ENCODE measurements at regions not wholly inside any gene's neighbourhood (a gene's known extent, or its start where the extent isn't known, plus 50 kb on each side); places are given as distances from the start of the nearest gene placed in this dataset.

GRCh38 chr14:55845963-55846825 is 266.2 kb downstream of the KTN1 start:
- H3K4me3 Mint-ChIP-seq, result no peak overlapping the region
- no peak overlapping the region for H3K27ac ChIP-seq (ENCODE audit: low read depth, low read length)
- H3K36me3 Mint-ChIP-seq, result no peaks in the 10 kb centered on the region
- no peaks in the 10 kb centered on the region for H3K36me3 ChIP-seq (ENCODE audit: control insufficient read depth in 2 of 3, insufficient read depth in 3 of 3, low read length in 3 of 3)
- H3K27me3 Mint-ChIP-seq, result peaks cover 0 to 12% (median 0%) of the 10 kb centered on the region in 5 donors
- H3K9me3 Mint-ChIP-seq, result no peaks in the 10 kb centered on the region
- ChIA-PET POLR2A (no interaction called here), CTCF (no interaction called here)
- H3K4me3 ChIP-seq (ENCODE audit: low read length), result no peak overlapping the region
- H3K4me1 ChIP-seq (ENCODE audit: control insufficient read depth in 2 of 2, insufficient read depth in 2 of 2, low read length in 2 of 2), result no peaks in the 10 kb centered on the region
- H3K27ac Mint-ChIP-seq, result no peak overlapping the region
- intact Hi-C loops (cut with micrococcal nuclease), result loop anchor here in 1 of 2 donors (10.0 kb wide), 1 partner anchor 629 kb away; no protein-coding TSS in a partner anchor
- H3K27me3 ChIP-seq (ENCODE audit: control insufficient read depth in 2 of 2, insufficient read depth in 2 of 2, low read length in 2 of 2), result no peaks in the 10 kb centered on the region
- H3K9me3 ChIP-seq (ENCODE audit: control insufficient read depth in 2 of 3, low read length in 3 of 3), result no peaks in the 10 kb centered on the region
- DNase-seq, result no peak
- no peak for ATAC-seq
- H3K4me1 Mint-ChIP-seq, result no peaks in the 10 kb centered on the region

GRCh38 chr14:55846826-55847446 is 266.9 kb downstream of the KTN1 start:
- Histone ChIP-seq H3K36me3 (ENCODE audit: control insufficient read depth in 2 of 3, insufficient read depth in 3 of 3, low read length in 3 of 3) (no peaks in the 10 kb centered on the region), H3K27me3 (ENCODE audit: control insufficient read depth in 2 of 2, insufficient read depth in 2 of 2, low read length in 2 of 2) (no peaks in the 10 kb centered on the region), H3K4me3 (ENCODE audit: low read length) (no peak overlapping the region), H3K4me1 (ENCODE audit: control insufficient read depth in 2 of 2, insufficient read depth in 2 of 2, low read length in 2 of 2) (no peaks in the 10 kb centered on the region), H3K9me3 (ENCODE audit: control insufficient read depth in 2 of 3, low read length in 3 of 3) (no peaks in the 10 kb centered on the region), H3K27ac (ENCODE audit: low read depth, low read length) (no peak overlapping the region)
- Mint-ChIP-seq H3K27ac (no peak overlapping the region), H3K27me3 (peaks cover 0 to 12% (median 0%) of the 10 kb centered on the region in 5 donors), H3K36me3 (no peaks in the 10 kb centered on the region), H3K4me3 (no peak overlapping the region), H3K4me1 (no peaks in the 10 kb centered on the region), H3K9me3 (no peaks in the 10 kb centered on the region)
- no peak for ATAC-seq
- CTCF ChIA-PET, result no interaction called here
- DNase-seq, result no peak
- intact Hi-C loops (cut with micrococcal nuclease), result loop anchor here in 1 of 2 donors (10.0 kb wide), 1 partner anchor 628 kb away; no protein-coding TSS in a partner anchor
- POLR2A ChIA-PET, result no interaction called here

GRCh38 chr14:55847766-55848165 is 267.8 kb downstream of the KTN1 start:
- Mint-ChIP-seq H3K9me3 (no peaks in the 10 kb centered on the region), H3K27me3 (peaks cover 0 to 12% (median 0%) of the 10 kb centered on the region in 5 donors), H3K27ac (no peak overlapping the region), H3K36me3 (no peaks in the 10 kb centered on the region), H3K4me3 (no peak overlapping the region), H3K4me1 (no peaks in the 10 kb centered on the region)
- intact Hi-C loops (cut with micrococcal nuclease), result loop anchor here in 1 of 2 donors (10.0 kb wide), 1 partner anchor 627 kb away; no protein-coding TSS in a partner anchor
- ChIA-PET CTCF (no interaction called here), POLR2A (no interaction called here)
- H3K9me3 ChIP-seq (ENCODE audit: control insufficient read depth in 2 of 3, low read length in 3 of 3), result no peaks in the 10 kb centered on the region
- no peaks in the 10 kb centered on the region for H3K36me3 ChIP-seq (ENCODE audit: control insufficient read depth in 2 of 3, insufficient read depth in 3 of 3, low read length in 3 of 3)
- ATAC-seq (no peak), DNase-seq (no peak)
- no peak overlapping the region for H3K27ac ChIP-seq (ENCODE audit: low read depth, low read length)
- H3K27me3 ChIP-seq (ENCODE audit: control insufficient read depth in 2 of 2, insufficient read depth in 2 of 2, low read length in 2 of 2), result no peaks in the 10 kb centered on the region
- H3K4me3 ChIP-seq (ENCODE audit: low read length), result no peak overlapping the region
- H3K4me1 ChIP-seq (ENCODE audit: control insufficient read depth in 2 of 2, insufficient read depth in 2 of 2, low read length in 2 of 2), result no peaks in the 10 kb centered on the region

GRCh38 chr14:55848964-55849363 is 269.0 kb downstream of the KTN1 start:
- no peak for ATAC-seq
- Mint-ChIP-seq H3K27me3 (peaks cover 0 to 12% (median 0%) of the 10 kb centered on the region in 5 donors), H3K4me3 (no peak overlapping the region), H3K4me1 (no peaks in the 10 kb centered on the region), H3K36me3 (no peaks in the 10 kb centered on the region), H3K27ac (no peak overlapping the region), H3K9me3 (no peaks in the 10 kb centered on the region)
- Histone ChIP-seq H3K27me3 (ENCODE audit: control insufficient read depth in 2 of 2, insufficient read depth in 2 of 2, low read length in 2 of 2) (no peaks in the 10 kb centered on the region), H3K4me1 (ENCODE audit: control insufficient read depth in 2 of 2, insufficient read depth in 2 of 2, low read length in 2 of 2) (no peaks in the 10 kb centered on the region), H3K9me3 (ENCODE audit: control insufficient read depth in 2 of 3, low read length in 3 of 3) (no peaks in the 10 kb centered on the region), H3K4me3 (ENCODE audit: low read length) (no peak overlapping the region), H3K36me3 (ENCODE audit: control insufficient read depth in 2 of 3, insufficient read depth in 3 of 3, low read length in 3 of 3) (no peaks in the 10 kb centered on the region), H3K27ac (ENCODE audit: low read depth, low read length) (no peak overlapping the region)
- DNase-seq, result no peak
- intact Hi-C loops (cut with micrococcal nuclease), result loop anchor here in 1 of 2 donors (10.0 kb wide), 1 partner anchor 626 kb away; no protein-coding TSS in a partner anchor
- ChIA-PET CTCF (no interaction called here), POLR2A (no interaction called here)

GRCh38 chr14:55849833-55850232 is 268.4 kb upstream of the PELI2 start:
- H3K27ac Mint-ChIP-seq, result no peak overlapping the region
- intact Hi-C loops (cut with micrococcal nuclease), result loop anchor here in 1 of 2 donors (10.0 kb wide), 1 partner anchor 625 kb away; no protein-coding TSS in a partner anchor
- no peaks in the 10 kb centered on the region for H3K27me3 ChIP-seq (ENCODE audit: control insufficient read depth in 2 of 2, insufficient read depth in 2 of 2, low read length in 2 of 2)
- no peaks in the 10 kb centered on the region for H3K36me3 ChIP-seq (ENCODE audit: control insufficient read depth in 2 of 3, insufficient read depth in 3 of 3, low read length in 3 of 3)
- H3K4me3 ChIP-seq (ENCODE audit: low read length), result no peak overlapping the region
- H3K4me1 Mint-ChIP-seq, result no peaks in the 10 kb centered on the region
- ChIA-PET CTCF (no interaction called here), POLR2A (no interaction called here)
- no peaks in the 10 kb centered on the region for H3K9me3 Mint-ChIP-seq
- no peaks in the 10 kb centered on the region for H3K9me3 ChIP-seq (ENCODE audit: control insufficient read depth in 2 of 3, low read length in 3 of 3)
- H3K27ac ChIP-seq (ENCODE audit: low read depth, low read length), result no peak overlapping the region
- H3K36me3 Mint-ChIP-seq, result no peaks in the 10 kb centered on the region
- no peaks in the 10 kb centered on the region for H3K4me1 ChIP-seq (ENCODE audit: control insufficient read depth in 2 of 2, insufficient read depth in 2 of 2, low read length in 2 of 2)
- H3K27me3 Mint-ChIP-seq, result peaks cover 0 to 12% (median 0%) of the 10 kb centered on the region in 5 donors
- no peak for DNase-seq
- H3K4me3 Mint-ChIP-seq, result no peak overlapping the region
- ATAC-seq, result no peak

- Mint-ChIP-seq H3K9me3 (no peaks in the 10 kb centered on the region), H3K36me3 (no peaks in the 10 kb centered on the region), H3K27ac (no peak overlapping the region), H3K27me3 (peaks cover 0 to 12% (median 0%) of the 10 kb centered on the region in 5 donors), H3K4me3 (no peak overlapping the region), H3K4me1 (no peaks in the 10 kb centered on the region)
- CTCF ChIA-PET, result no interaction called here
- Histone ChIP-seq H3K27ac (ENCODE audit: low read depth, low read length) (no peak overlapping the region), H3K9me3 (ENCODE audit: control insufficient read depth in 2 of 3, low read length in 3 of 3) (no peaks in the 10 kb centered on the region), H3K27me3 (ENCODE audit: control insufficient read depth in 2 of 2, insufficient read depth in 2 of 2, low read length in 2 of 2) (no peaks in the 10 kb centered on the region), H3K4me3 (ENCODE audit: low read length) (no peak overlapping the region), H3K4me1 (ENCODE audit: control insufficient read depth in 2 of 2, insufficient read depth in 2 of 2, low read length in 2 of 2) (no peaks in the 10 kb centered on the region), H3K36me3 (ENCODE audit: control insufficient read depth in 2 of 3, insufficient read depth in 3 of 3, low read length in 3 of 3) (no peaks in the 10 kb centered on the region)
- DNase-seq (no peak), ATAC-seq (no peak)
- POLR2A ChIA-PET, result no interaction called here
- intact Hi-C loops (cut with micrococcal nuclease), result no loop called here
Observed at GRCh38 chr14:55850825-55851241, 267.4 kb upstream of the PELI2 start.
